K562 (cell line): ENCODE measurements at regions not wholly inside any gene's neighbourhood (a gene's known extent, or its start where the extent isn't known, plus 50 kb on each side); places are given as distances from the start of the nearest gene placed in this dataset.

Source experiments
- ATAC-seq: fragments of 200-7000 bp; cut with Tn5 transposase; 3 replicates; pipeline ENCODE4 v1.9.1; 2020; ENCODE audit warnings: moderate library complexity
- BruUV-seq: library from RNA; stranded (reverse); fragments of 400-500 nt; replicated peaks from 2 replicates; lab custom pipeline; 2021; lab: Mats Ljungman, UMichigan
- CTCF ChIA-PET: fragments of 300-600 bp; formaldehyde crosslinking; extraction: SDS; loops from one replicate; lab custom pipeline; 2021; ENCODE audit warnings: low intra/inter-chr PET ratio; lab: Yijun Ruan, JAX
- POLR2A ChIA-PET: fragments of 300-600, 350-650 bp; sonication (Branson Sonifier 250); formaldehyde crosslinking; extraction: SDS; loops from one replicate; lab custom pipeline; 2021; ENCODE audit warnings: antibody characterized with exemption, inconsistent platforms; lab: Yijun Ruan, JAX
- DNase-seq, 4 experiments: peaks; one replicate each; pipeline versions ENCODE4 v3.0.0 to v3.0.0-alpha.2; 2011 to 2018; ENCODE audit warnings: low spot score in 3 of 4, mixed read lengths in 3 of 4; ENCODE audit errors: extremely low read depth in 1 of 4
- FAIRE-seq: peaks from 2 replicates; lab custom pipeline; 2011; peaks lifted over from hg19 to GRCh38; lab: Jason Lieb, UNC
- H2AFZ ChIP-seq: 2 replicates; pipeline ENCODE4 v1.6.0; 2011; ENCODE audit warnings: low read depth, low read length, control low read depth, inconsistent platforms
- H3K27ac ChIP-seq: fragments of 200-600 bp; 3 replicates; pipeline ENCODE4 v1.8.0; 2011; ENCODE audit warnings: low read depth, mild to moderate bottlenecking, control low read depth, inconsistent platforms, low read length, moderate library complexity, mixed read lengths; ENCODE audit errors: extremely low read depth
- H3K27me3 ChIP-seq, 2 experiments: fragments of 300-600 bp in 1 of 2; 2 replicates in 1 of 2; 3 replicates in 1 of 2; pipeline versions ENCODE4 v1.6.0 to v1.8.0; 2011; ENCODE audit warnings: inconsistent platforms in 2 of 2, low read length in 2 of 2, mild to moderate bottlenecking in 1 of 2, mixed read lengths in 1 of 2, moderate library complexity in 1 of 2; ENCODE audit not compliant: control insufficient read depth in 2 of 2, insufficient read depth in 2 of 2
- H3K36me3 ChIP-seq: fragments of 300-600 bp; 3 replicates; pipeline ENCODE4 v1.8.0; 2011; ENCODE audit warnings: mild to moderate bottlenecking, low read length, inconsistent platforms; ENCODE audit not compliant: control insufficient read depth, insufficient read depth
- H3K4me1 ChIP-seq, 2 experiments: fragments of 200-600 bp in 1 of 2; replicated peaks in 1 of 2; 2 replicates in 1 of 2; 3 replicates in 1 of 2; pipeline versions ENCODE4 v1.5.1 to v1.8.0; 2011; ENCODE audit warnings: inconsistent platforms in 2 of 2, low read length in 2 of 2, mild to moderate bottlenecking in 1 of 2, mixed read lengths in 1 of 2, moderate library complexity in 1 of 2; ENCODE audit not compliant: control insufficient read depth in 2 of 2, insufficient read depth in 2 of 2
- H3K4me2 ChIP-seq: 2 replicates; pipeline ENCODE4 v1.6.1; 2011; ENCODE audit warnings: low read length, control low read depth, inconsistent platforms, mixed read lengths; ENCODE audit not compliant: insufficient read depth
- H3K4me3 ChIP-seq: fragments of 200-600 bp; sonication (generic), shearing (Covaris generic); 2 replicates; pipeline ENCODE4 v1.5.1; 2016; ENCODE audit warnings: control low read depth, inconsistent platforms
- H3K79me2 ChIP-seq: fragments of 200-600 bp; 3 replicates; pipeline ENCODE4 v1.8.0; 2011; ENCODE audit warnings: low read length, inconsistent platforms; ENCODE audit not compliant: control insufficient read depth, insufficient read depth
- H3K9ac ChIP-seq, 2 experiments: 2 replicates each; pipeline versions ENCODE4 v1.6.0 to v1.6.1; 2011; ENCODE audit warnings: low read depth in 2 of 2, low read length in 2 of 2, control low read depth in 1 of 2, inconsistent platforms in 1 of 2, mild to moderate bottlenecking in 1 of 2, mixed read lengths in 1 of 2; ENCODE audit not compliant: insufficient read depth in 1 of 2
- H3K9me1 ChIP-seq: one replicate; pipeline ENCODE4 v1.6.0; 2011; ENCODE audit warnings: inconsistent platforms, mild to moderate bottlenecking, low read length, moderate library complexity; ENCODE audit not compliant: control insufficient read depth, insufficient read depth
- H3K9me3 ChIP-seq: replicated peaks from 2 replicates; pipeline ENCODE4 v1.5.1; 2011; ENCODE audit warnings: low read depth, low read length, inconsistent platforms; ENCODE audit not compliant: control insufficient read depth, insufficient read depth
- H4K20me1 ChIP-seq: replicated peaks from 2 replicates; pipeline ENCODE4 v1.6.1; 2011; ENCODE audit warnings: low read length, inconsistent platforms, mixed read lengths; ENCODE audit not compliant: control insufficient read depth, insufficient read depth
- BRD9 ChIP-seq: fragments of 450-650 bp; IDR thresholded peaks from 2 replicates; pipeline ENCODE4 v1.6.1; 2018; ENCODE audit warnings: low read depth; ENCODE audit not compliant: partially characterized antibody
- CSDE1 ChIP-seq, 2 experiments: fragments of 450-650 bp; IDR thresholded peaks; 2 replicates each; pipeline ENCODE4 v1.6.1; 2016; ENCODE audit warnings: mild to moderate bottlenecking in 1 of 2
- EZH2 ChIP-seq: IDR thresholded peaks from 2 replicates; pipeline ENCODE4 v1.6.1; 2012; ENCODE audit warnings: low read depth, mild to moderate bottlenecking, inconsistent platforms, low read length, borderline replicate concordance
- FOXA1 ChIP-seq: fragments of 450-650 bp; IDR thresholded peaks from 2 replicates; pipeline ENCODE4 v1.6.1; 2016; ENCODE audit warnings: mild to moderate bottlenecking, borderline replicate concordance
- FUS ChIP-seq: fragments of 200-400 bp; formaldehyde crosslinking; optimal IDR thresholded peaks from 2 replicates; pipeline ENCODE3; 2017; ENCODE audit warnings: low read depth, low read length
- HES1 ChIP-seq: fragments of 450-650 bp; IDR thresholded peaks from 2 replicates; pipeline ENCODE4 v1.6.1; 2016; ENCODE audit warnings: low read depth, mild to moderate bottlenecking, moderate library complexity
- POLR2AphosphoS2 ChIP-seq: IDR thresholded peaks from 2 replicates; pipeline ENCODE4 v1.6.1; 2012; ENCODE audit warnings: low read length, improper control_type of control experiment
- PRMT5 ChIP-seq: sonication (generic); formaldehyde crosslinking; IDR thresholded peaks from 2 replicates; pipeline ENCODE4 v1.5.0; 2020; ENCODE audit warnings: missing genetic modification reagents
- RCOR1 ChIP-seq, 2 experiments: IDR thresholded peaks; 2 replicates each; pipeline ENCODE4 v1.6.1; 2012; ENCODE audit warnings: low read depth in 2 of 2, low read length in 2 of 2, borderline replicate concordance in 1 of 2, improper control_type of control experiment in 1 of 2
- TAL1 ChIP-seq: fragments of 450-650 bp; IDR thresholded peaks from 2 replicates; pipeline ENCODE4 v1.6.1; 2016; ENCODE audit warnings: mild to moderate bottlenecking
- ZNF239 ChIP-seq: fragments of 250-450 bp; sonication (Bioruptor Pico); IDR thresholded peaks from 2 replicates; pipeline ENCODE4 v1.4.0; 2020; ENCODE audit warnings: mild to moderate bottlenecking
- ZNF507 ChIP-seq: conservative IDR thresholded peaks from 2 replicates; pipeline ENCODE4 v1.6.1; 2017; ENCODE audit warnings: missing genetic modification characterization, missing compliant biosample characterization
- WGBS: fragments of 100-300 bp; shearing (Covaris generic); methylation state at CpG from one replicate; pipeline ENCODE4 v1.1.6; 2016; ENCODE audit warnings: low coverage, mixed read lengths; ENCODE audit not compliant: insufficient coverage; ENCODE audit errors: missing lambda C conversion rate; 5-methylcytosine and 5-hydroxymethylcytosine counted together
- in situ Hi-C: fragments of 300-500 bp; cut with MboI; formaldehyde crosslinking; loops from 4 replicates; pipeline ENCODE4 v1.15.0; 2018; ENCODE audit warnings: inconsistent platforms, mixed read lengths
- intact Hi-C: fragments of 100-400 bp; cut with micrococcal nuclease; formaldehyde crosslinking; loops from 2 replicates; pipeline ENCODE4 v1.14.2; 2022
- TF ChIP-seq, protein P1 (sequence below), 2 experiments: fragments of 450-650 bp in 1 of 2; IDR thresholded peaks; 2 replicates each; pipeline ENCODE4 v1.6.1; 2011 to 2017; ENCODE audit warnings: low read depth in 2 of 2, antibody characterized with exemption in 1 of 2, borderline replicate concordance in 1 of 2, low read length in 1 of 2, mild to moderate bottlenecking in 1 of 2, mixed read lengths in 1 of 2; ENCODE audit not compliant: control insufficient read depth in 1 of 2
- TF ChIP-seq, protein P2 (sequence below): fragments of 450-650 bp; formaldehyde crosslinking; conservative IDR thresholded peaks from 2 replicates; pipeline ENCODE4 v1.4.0; 2022; ENCODE audit warnings: mild to moderate bottlenecking, missing genetic modification characterization
- TF ChIP-seq, protein P3 (sequence below): fragments of 250-450 bp; sonication (Bioruptor Pico); IDR thresholded peaks from 2 replicates; pipeline ENCODE4 v1.4.0; 2020; ENCODE audit warnings: mild to moderate bottlenecking, moderate library complexity, borderline replicate concordance

GRCh38 chr3:13705051-13705450, 156.1 kb downstream of the FBLN2 start (continued):
- TF ChIP-seq, protein P1, sequence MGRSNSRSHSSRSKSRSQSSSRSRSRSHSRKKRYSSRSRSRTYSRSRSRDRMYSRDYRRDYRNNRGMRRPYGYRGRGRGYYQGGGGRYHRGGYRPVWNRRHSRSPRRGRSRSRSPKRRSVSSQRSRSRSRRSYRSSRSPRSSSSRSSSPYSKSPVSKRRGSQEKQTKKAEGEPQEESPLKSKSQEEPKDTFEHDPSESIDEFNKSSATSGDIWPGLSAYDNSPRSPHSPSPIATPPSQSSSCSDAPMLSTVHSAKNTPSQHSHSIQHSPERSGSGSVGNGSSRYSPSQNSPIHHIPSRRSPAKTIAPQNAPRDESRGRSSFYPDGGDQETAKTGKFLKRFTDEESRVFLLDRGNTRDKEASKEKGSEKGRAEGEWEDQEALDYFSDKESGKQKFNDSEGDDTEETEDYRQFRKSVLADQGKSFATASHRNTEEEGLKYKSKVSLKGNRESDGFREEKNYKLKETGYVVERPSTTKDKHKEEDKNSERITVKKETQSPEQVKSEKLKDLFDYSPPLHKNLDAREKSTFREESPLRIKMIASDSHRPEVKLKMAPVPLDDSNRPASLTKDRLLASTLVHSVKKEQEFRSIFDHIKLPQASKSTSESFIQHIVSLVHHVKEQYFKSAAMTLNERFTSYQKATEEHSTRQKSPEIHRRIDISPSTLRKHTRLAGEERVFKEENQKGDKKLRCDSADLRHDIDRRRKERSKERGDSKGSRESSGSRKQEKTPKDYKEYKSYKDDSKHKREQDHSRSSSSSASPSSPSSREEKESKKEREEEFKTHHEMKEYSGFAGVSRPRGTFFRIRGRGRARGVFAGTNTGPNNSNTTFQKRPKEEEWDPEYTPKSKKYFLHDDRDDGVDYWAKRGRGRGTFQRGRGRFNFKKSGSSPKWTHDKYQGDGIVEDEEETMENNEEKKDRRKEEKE (IDR thresholded peaks at IDR 0.05; ENCODE audit: borderline replicate concordance in 1 of 2, control insufficient read depth in 1 of 2, low read depth in 2 of 2, low read length in 1 of 2) = no peak
- TF ChIP-seq TAL1 (no peak), HES1 (no peak), FUS (no peak), BRD9 (no peak), PRMT5 (CRISPR knock-in tag) (no peak)

GRCh38 chr3:13704174-13704573, 155.2 kb downstream of the FBLN2 start:
- no peak for FAIRE-seq
- Histone ChIP-seq H3K79me2 (no peaks in the 10 kb centered on the region), H4K20me1 (no peaks in the 10 kb centered on the region), H3K9me3 (no peaks in the 10 kb centered on the region), H3K27me3 (peaks cover 0 to 4% of the 10 kb centered on the region in 2 experiments; a peak in 1 of 5 replicates), H2AFZ (no peak overlapping the region), H3K4me1 (no peaks in the 10 kb centered on the region), H3K36me3 (no peaks in the 10 kb centered on the region), H3K9me1 (no peaks in the 10 kb centered on the region), H3K27ac (no peak overlapping the region), H3K4me3 (no peak overlapping the region), H3K9ac (no peak overlapping the region), H3K4me2 (no peak overlapping the region)
- ChIA-PET CTCF (no interaction called here), POLR2A (no interaction called here)
- 0% methylated on average over 6 of the region's 6 CpGs for WGBS
- ATAC-seq = no peak
- intact Hi-C loops (no loop called here), in situ Hi-C loops (no loop called here)
- no peak for DNase-seq
- no TSS peak for BruUV-seq
- no peak for TF ChIP-seq CSDE1 (IDR thresholded peaks at IDR 0.05)
- TF ChIP-seq, protein P2, sequence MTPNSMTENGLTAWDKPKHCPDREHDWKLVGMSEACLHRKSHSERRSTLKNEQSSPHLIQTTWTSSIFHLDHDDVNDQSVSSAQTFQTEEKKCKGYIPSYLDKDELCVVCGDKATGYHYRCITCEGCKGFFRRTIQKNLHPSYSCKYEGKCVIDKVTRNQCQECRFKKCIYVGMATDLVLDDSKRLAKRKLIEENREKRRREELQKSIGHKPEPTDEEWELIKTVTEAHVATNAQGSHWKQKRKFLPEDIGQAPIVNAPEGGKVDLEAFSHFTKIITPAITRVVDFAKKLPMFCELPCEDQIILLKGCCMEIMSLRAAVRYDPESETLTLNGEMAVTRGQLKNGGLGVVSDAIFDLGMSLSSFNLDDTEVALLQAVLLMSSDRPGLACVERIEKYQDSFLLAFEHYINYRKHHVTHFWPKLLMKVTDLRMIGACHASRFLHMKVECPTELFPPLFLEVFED (CRISPR knock-in tag) = no peak
- no peak for TF ChIP-seq RCOR1 (IDR thresholded peaks at IDR 0.05; ENCODE audit: borderline replicate concordance in 1 of 2, low read depth in 2 of 2, low read length in 2 of 2)
- no peak for TF ChIP-seq TAL1
- no peak for TF ChIP-seq EZH2
- TF ChIP-seq ZNF239 (CRISPR knock-in tag) = no peak
- TF ChIP-seq, protein P3, sequence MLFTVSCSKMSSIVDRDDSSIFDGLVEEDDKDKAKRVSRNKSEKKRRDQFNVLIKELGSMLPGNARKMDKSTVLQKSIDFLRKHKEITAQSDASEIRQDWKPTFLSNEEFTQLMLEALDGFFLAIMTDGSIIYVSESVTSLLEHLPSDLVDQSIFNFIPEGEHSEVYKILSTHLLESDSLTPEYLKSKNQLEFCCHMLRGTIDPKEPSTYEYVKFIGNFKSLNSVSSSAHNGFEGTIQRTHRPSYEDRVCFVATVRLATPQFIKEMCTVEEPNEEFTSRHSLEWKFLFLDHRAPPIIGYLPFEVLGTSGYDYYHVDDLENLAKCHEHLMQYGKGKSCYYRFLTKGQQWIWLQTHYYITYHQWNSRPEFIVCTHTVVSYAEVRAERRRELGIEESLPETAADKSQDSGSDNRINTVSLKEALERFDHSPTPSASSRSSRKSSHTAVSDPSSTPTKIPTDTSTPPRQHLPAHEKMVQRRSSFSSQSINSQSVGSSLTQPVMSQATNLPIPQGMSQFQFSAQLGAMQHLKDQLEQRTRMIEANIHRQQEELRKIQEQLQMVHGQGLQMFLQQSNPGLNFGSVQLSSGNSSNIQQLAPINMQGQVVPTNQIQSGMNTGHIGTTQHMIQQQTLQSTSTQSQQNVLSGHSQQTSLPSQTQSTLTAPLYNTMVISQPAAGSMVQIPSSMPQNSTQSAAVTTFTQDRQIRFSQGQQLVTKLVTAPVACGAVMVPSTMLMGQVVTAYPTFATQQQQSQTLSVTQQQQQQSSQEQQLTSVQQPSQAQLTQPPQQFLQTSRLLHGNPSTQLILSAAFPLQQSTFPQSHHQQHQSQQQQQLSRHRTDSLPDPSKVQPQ (CRISPR knock-in tag) = no peak
- no peak for TF ChIP-seq POLR2AphosphoS2
- no peak for TF ChIP-seq FOXA1
- TF ChIP-seq ZNF507 (tag) = no peak
